B cell (primary cell): ENCODE measurements at regions not wholly inside any gene's neighbourhood (a gene's known extent, or its start where the extent isn't known, plus 50 kb on each side); places are given as distances from the start of the nearest gene placed in this dataset.

Source experiments
- ATAC-seq: fragments of 200-7000 bp; cut with Tn5 transposase; one replicate; pipeline ENCODE4 v1.10.0; 2021; ENCODE audit warnings: low read depth, mild to moderate bottlenecking, moderate number of reproducible peaks, moderate library complexity
- CTCF ChIA-PET: fragments of 350-600 bp; sonication (Branson Sonifier 250); formaldehyde crosslinking; loops from one replicate; lab custom pipeline; 2021; ENCODE audit warnings: antibody characterized with exemption, inconsistent platforms; lab: Charles Lee
- POLR2A ChIA-PET: fragments of 350-600 bp; sonication (Branson Sonifier 250); formaldehyde crosslinking; loops from one replicate; lab custom pipeline; 2021; ENCODE audit warnings: antibody characterized with exemption; lab: Charles Lee
- DNase-seq: peaks from one replicate; pipeline ENCODE4 v3.0.0; 2013
- H2AFZ ChIP-seq: 2 replicates; pipeline ENCODE4 v1.6.1; 2012; ENCODE audit warnings: mild to moderate bottlenecking, low read depth, low read length; ENCODE audit not compliant: insufficient read depth, poor library complexity, severe bottlenecking
- H3K27ac ChIP-seq, 2 donors: 1 replicate in 1 of 2; 2 replicates in 1 of 2; pipeline ENCODE4 v1.5.1; 2012 to 2013; ENCODE audit warnings: low read length in 2 of 2, mild to moderate bottlenecking in 2 of 2, moderate library complexity in 1 of 2
- H3K27me3 ChIP-seq, 4 experiments: fragments of 200-600 bp in 1 of 4; sonication (generic) in 1 of 4; replicated peaks in 1 of 4; 1 replicate in 2 of 4; 2 replicates in 2 of 4; pipeline versions ENCODE4 v1.6.1 to v1.7.0; 2013 to 2016; ENCODE audit warnings: low read length in 3 of 4, mild to moderate bottlenecking in 2 of 4, mixed read lengths in 1 of 4, moderate library complexity in 1 of 4; ENCODE audit not compliant: insufficient read depth in 4 of 4, control insufficient read depth in 3 of 4; ENCODE audit errors: control extremely low read depth in 1 of 4
- H3K36me3 ChIP-seq, 2 experiments: replicated peaks in 1 of 2; 1 replicate in 1 of 2; 2 replicates in 1 of 2; pipeline versions ENCODE4 v1.6.1 to v1.7.1; 2013; ENCODE audit warnings: low read length in 1 of 2; ENCODE audit not compliant: insufficient read depth in 2 of 2, control insufficient read depth in 1 of 2; ENCODE audit errors: control extremely low read depth in 1 of 2, extremely low read depth in 1 of 2
- H3K4me1 ChIP-seq, 2 donors: fragments of 200-600 bp in 1 of 2; sonication (generic) in 1 of 2; 1 replicate in 1 of 2; 2 replicates in 1 of 2; pipeline versions ENCODE4 v1.5.1 to v1.6.1; 2013 to 2017; ENCODE audit warnings: low read length in 2 of 2; ENCODE audit not compliant: control insufficient read depth in 2 of 2, insufficient read depth in 2 of 2
- H3K4me2 ChIP-seq: replicated peaks from 2 replicates; pipeline ENCODE3; 2012; ENCODE audit warnings: mild to moderate bottlenecking, low read depth, low read length; ENCODE audit not compliant: poor library complexity, severe bottlenecking
- H3K4me3 ChIP-seq, 5 experiments: fragments of 200-600 bp in 1 of 5; sonication (generic) in 1 of 5; 1 replicate in 3 of 5; 2 replicates in 2 of 5; pipeline versions ENCODE4 v1.5.1 to v1.7.0; 2011 to 2016; ENCODE audit warnings: low read length in 4 of 5, mild to moderate bottlenecking in 4 of 5, low read depth in 2 of 5, control low read depth in 1 of 5, moderate library complexity in 1 of 5; ENCODE audit not compliant: insufficient read depth in 1 of 5; ENCODE audit errors: control extremely low read depth in 1 of 5, extremely low read depth in 1 of 5
- H3K79me2 ChIP-seq: fragments of 200-600 bp; sonication (generic); one replicate; pipeline ENCODE4 v1.6.0; 2016; ENCODE audit warnings: low read length; ENCODE audit not compliant: control insufficient read depth, insufficient read depth
- H3K9ac ChIP-seq: fragments of 200-600 bp; sonication (generic); 2 replicates; pipeline ENCODE4 v1.6.1; 2017; ENCODE audit warnings: mild to moderate bottlenecking, low read length, moderate library complexity
- H3K9me3 ChIP-seq, 3 donors: one replicate each; pipeline versions ENCODE4 v1.6.1 to v1.7.1; 2013; ENCODE audit warnings: low read length in 2 of 3; ENCODE audit not compliant: control insufficient read depth in 2 of 3, insufficient read depth in 1 of 3; ENCODE audit errors: control extremely low read depth in 1 of 3
- H4K20me1 ChIP-seq: 2 replicates; pipeline ENCODE4 v1.6.0; 2012; ENCODE audit warnings: mild to moderate bottlenecking, low read length; ENCODE audit not compliant: insufficient read depth, control insufficient read depth, poor library complexity, severe bottlenecking
- H3K27ac Mint-ChIP-seq: one replicate; pipeline ENCODE4 v1.8.0; 2021; ENCODE audit warnings: mixed read lengths
- H3K27me3 Mint-ChIP-seq: one replicate; pipeline ENCODE4 v1.8.0; 2021; ENCODE audit warnings: mixed read lengths
- H3K4me1 Mint-ChIP-seq: one replicate; pipeline ENCODE4 v1.8.0; 2021; ENCODE audit warnings: mixed read lengths
- H3K4me3 Mint-ChIP-seq: one replicate; pipeline ENCODE4 v1.8.0; 2021; ENCODE audit warnings: mixed read lengths
- H3K9me3 Mint-ChIP-seq: one replicate; pipeline ENCODE4 v1.8.0; 2022; ENCODE audit warnings: mixed read lengths; ENCODE audit not compliant: insufficient read depth
- EZH2 ChIP-seq: IDR thresholded peaks from 2 replicates; pipeline ENCODE4 v1.6.1; 2012; ENCODE audit warnings: borderline replicate concordance, low read depth, mild to moderate bottlenecking, moderate library complexity, low read length; ENCODE audit not compliant: insufficient read depth, poor library complexity, severe bottlenecking
- WGBS: methylation state at CpG from one replicate; pipeline ENCODE4 v1.1.5; 2013; ENCODE audit warnings: missing lambda C conversion rate; ENCODE audit not compliant: insufficient coverage; 5-methylcytosine and 5-hydroxymethylcytosine counted together
- intact Hi-C: fragments of 100-400 bp; cut with micrococcal nuclease; formaldehyde crosslinking; loops from one replicate; pipeline ENCODE4 v1.10.0; 2022
- TF ChIP-seq, protein P1 (sequence below): fragments of 200-600 bp; IDR thresholded peaks from one replicate; pipeline ENCODE4 v1.8.0; 2022; ENCODE audit warnings: antibody characterized with exemption, mild to moderate bottlenecking

DNA sequence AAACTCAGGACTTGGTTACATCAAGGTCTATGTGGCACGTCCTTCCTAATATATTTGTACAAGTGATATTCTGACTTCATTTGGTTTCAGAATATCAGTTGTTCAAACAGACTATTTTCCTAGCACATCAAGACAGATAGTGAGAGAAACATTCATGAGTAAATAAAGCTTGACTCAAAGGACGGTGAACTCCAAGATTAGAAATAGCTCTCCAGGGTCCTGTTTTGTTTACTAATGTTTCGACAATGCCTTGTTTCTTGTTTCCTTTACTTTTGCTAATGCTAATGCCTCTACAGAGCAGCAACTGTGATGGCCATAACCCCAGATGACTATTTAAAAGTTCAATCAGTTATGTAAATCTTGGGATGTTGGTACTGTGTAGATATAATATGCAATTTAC lies 313.9 kb downstream of the KLF12 start:
- Histone ChIP-seq H3K9ac (no peak overlapping the region), H4K20me1 (peaks cover 14% of the 10 kb centered on the region), H3K4me3 (no peak overlapping the region), H3K9me3 (no peaks in the 10 kb centered on the region), H3K36me3 (peaks cover 0 to 5% of the 10 kb centered on the region in 2 experiments), H3K4me2 (peak overlapping the region; percentile 31), H3K4me1 (peaks cover 13 to 14% of the 10 kb centered on the region in 2 donors), H3K79me2 (peaks cover 10% of the 10 kb centered on the region), H3K27ac (no peak overlapping the region), H2AFZ (no peak overlapping the region), H3K27me3 (no peaks in the 10 kb centered on the region)
- ChIA-PET POLR2A (no interaction called here), CTCF (interaction anchor here (0.5 to 1.2 kb wide), 3 partner anchors 14 to 480 kb away, joined by 3 read pairs; no protein-coding TSS in a partner anchor)
- no peak for ATAC-seq
- intact Hi-C loops, result no loop called here
- no peak for DNase-seq
- H3K4me1 Mint-ChIP-seq, result peaks cover 26% of the 10 kb centered on the region
- H3K27me3 Mint-ChIP-seq, result no peaks in the 10 kb centered on the region
- no CpG with 5 or more reads among the region's 3 CpGs for WGBS
- no peaks in the 10 kb centered on the region for H3K9me3 Mint-ChIP-seq
- no peak overlapping the region for H3K4me3 Mint-ChIP-seq
- TF ChIP-seq, protein P1, sequence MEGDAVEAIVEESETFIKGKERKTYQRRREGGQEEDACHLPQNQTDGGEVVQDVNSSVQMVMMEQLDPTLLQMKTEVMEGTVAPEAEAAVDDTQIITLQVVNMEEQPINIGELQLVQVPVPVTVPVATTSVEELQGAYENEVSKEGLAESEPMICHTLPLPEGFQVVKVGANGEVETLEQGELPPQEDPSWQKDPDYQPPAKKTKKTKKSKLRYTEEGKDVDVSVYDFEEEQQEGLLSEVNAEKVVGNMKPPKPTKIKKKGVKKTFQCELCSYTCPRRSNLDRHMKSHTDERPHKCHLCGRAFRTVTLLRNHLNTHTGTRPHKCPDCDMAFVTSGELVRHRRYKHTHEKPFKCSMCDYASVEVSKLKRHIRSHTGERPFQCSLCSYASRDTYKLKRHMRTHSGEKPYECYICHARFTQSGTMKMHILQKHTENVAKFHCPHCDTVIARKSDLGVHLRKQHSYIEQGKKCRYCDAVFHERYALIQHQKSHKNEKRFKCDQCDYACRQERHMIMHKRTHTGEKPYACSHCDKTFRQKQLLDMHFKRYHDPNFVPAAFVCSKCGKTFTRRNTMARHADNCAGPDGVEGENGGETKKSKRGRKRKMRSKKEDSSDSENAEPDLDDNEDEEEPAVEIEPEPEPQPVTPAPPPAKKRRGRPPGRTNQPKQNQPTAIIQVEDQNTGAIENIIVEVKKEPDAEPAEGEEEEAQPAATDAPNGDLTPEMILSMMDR, result no peak
- TF ChIP-seq EZH2, result no peak
- no peak overlapping the region for H3K27ac Mint-ChIP-seq

DNA sequence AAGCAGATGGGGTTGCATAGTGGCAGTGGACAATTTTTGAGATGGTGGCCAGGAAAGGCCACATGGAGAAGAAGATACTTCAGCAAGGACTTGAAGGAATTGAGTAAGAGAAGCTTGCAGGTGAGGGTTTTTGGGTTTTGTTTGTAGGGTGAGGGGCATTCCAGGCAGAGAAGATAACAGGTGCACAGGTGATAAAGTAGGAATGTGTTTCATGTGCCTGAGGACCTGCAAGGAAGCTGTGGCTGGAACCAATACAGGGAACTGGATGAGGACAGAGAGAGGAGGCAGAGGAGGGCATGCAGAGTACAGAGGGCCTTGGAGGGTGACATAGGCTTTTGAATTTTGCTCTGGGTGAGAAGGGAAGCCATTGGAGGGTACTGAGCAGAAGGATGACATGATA lies 314.5 kb downstream of the KLF12 start:
- Histone ChIP-seq H3K4me1 (peaks cover 13 to 14% of the 10 kb centered on the region in 2 donors), H3K9me3 (no peaks in the 10 kb centered on the region), H3K36me3 (peaks cover 0 to 4% of the 10 kb centered on the region in 2 experiments), H3K27ac (no peak overlapping the region), H3K79me2 (peaks cover 10% of the 10 kb centered on the region), H2AFZ (no peak overlapping the region), H3K27me3 (no peaks in the 10 kb centered on the region), H3K4me2 (no peak overlapping the region), H3K4me3 (no peak overlapping the region), H4K20me1 (peaks cover 14% of the 10 kb centered on the region), H3K9ac (no peak overlapping the region)
- H3K27me3 Mint-ChIP-seq, result no peaks in the 10 kb centered on the region
- peaks cover 26% of the 10 kb centered on the region for H3K4me1 Mint-ChIP-seq
- CTCF ChIA-PET, result interaction anchor here (1.2 kb wide), 1 partner anchor 467 kb away, joined by 3 read pairs; no protein-coding TSS in a partner anchor
- no peak for DNase-seq
- H3K9me3 Mint-ChIP-seq, result no peaks in the 10 kb centered on the region
- POLR2A ChIA-PET, result no interaction called here
- no peak overlapping the region for H3K27ac Mint-ChIP-seq
- H3K4me3 Mint-ChIP-seq, result no peak overlapping the region
- no peak for ATAC-seq
- TF ChIP-seq, protein P1, result no peak
- TF ChIP-seq EZH2, result no peak
- intact Hi-C loops, result no loop called here
